ENCODE measurements at regions not wholly inside any gene's neighbourhood (a gene's known extent, or its start where the extent isn't known, plus 50 kb on each side); places are given as distances from the start of the nearest gene placed in this dataset.

- no peak overlapping the region for H3K4me3 ChIP-seq (ENCODE audit: low read depth, low read length)
- TF ChIP-seq CTCF (IDR thresholded peaks at IDR 0.05; ENCODE audit: low read depth, low read length): no peak
Observed at GRCh38 chr20:63081351-63081750, 74.6 kb upstream of the BHLHE23 start.

- H3K4me3 ChIP-seq (ENCODE audit: low read depth, low read length): no peak overlapping the region
- no peak for TF ChIP-seq CTCF (IDR thresholded peaks at IDR 0.05; ENCODE audit: low read depth, low read length)
Observed at GRCh38 chr20:63080811-63081210, 74.0 kb upstream of the BHLHE23 start.

- TF ChIP-seq CTCF (IDR thresholded peaks at IDR 0.05; ENCODE audit: low read depth, low read length): no peak
- H3K4me3 ChIP-seq (ENCODE audit: low read depth, low read length): no peak overlapping the region
Observed at GRCh38 chr20:63080411-63080810, 73.6 kb upstream of the BHLHE23 start.

GRCh38 chr20:63079971-63080370 is 73.2 kb upstream of the BHLHE23 start:
- no peak for TF ChIP-seq CTCF (IDR thresholded peaks at IDR 0.05; ENCODE audit: low read depth, low read length)
- H3K4me3 ChIP-seq (ENCODE audit: low read depth, low read length): no peak overlapping the region

GRCh38 chr20:63077705-63078104 is 70.9 kb upstream of the BHLHE23 start:
- no peak for TF ChIP-seq CTCF (IDR thresholded peaks at IDR 0.05; ENCODE audit: low read depth, low read length)

GRCh38 chr20:63076421-63076820 is 69.7 kb upstream of the BHLHE23 start:
- no peak for TF ChIP-seq CTCF (IDR thresholded peaks at IDR 0.05; ENCODE audit: low read depth, low read length)

More at GRCh38 chr20:63077705-63078104, 70.9 kb upstream of the BHLHE23 start:
- H3K4me3 ChIP-seq (ENCODE audit: low read depth, low read length): no peak overlapping the region

GRCh38 chr20:63074631-63075030 is 67.9 kb upstream of the BHLHE23 start:
- TF ChIP-seq CTCF (IDR thresholded peaks at IDR 0.05; ENCODE audit: low read depth, low read length): no peak
- no peak overlapping the region for H3K4me3 ChIP-seq (ENCODE audit: low read depth, low read length)

More at GRCh38 chr20:63076421-63076820, 69.7 kb upstream of the BHLHE23 start:
- H3K4me3 ChIP-seq (ENCODE audit: low read depth, low read length): no peak overlapping the region
